AG08395 (cell line): ENCODE measurements at regions not wholly inside any gene's neighbourhood (a gene's known extent, or its start where the extent isn't known, plus 50 kb on each side); places are given as distances from the start of the nearest gene placed in this dataset.
"Not testable (repeated sequence)": the region's sequence is repeated elsewhere in the genome, so short reads cannot be mapped to it uniquely, and the experiment has no call there.

ENCODE experiments used
- DNase-seq: peaks from one replicate; pipeline ENCODE4 v3.0.0; 2012; ENCODE audit warnings: mixed read lengths, low spot score

DNA sequence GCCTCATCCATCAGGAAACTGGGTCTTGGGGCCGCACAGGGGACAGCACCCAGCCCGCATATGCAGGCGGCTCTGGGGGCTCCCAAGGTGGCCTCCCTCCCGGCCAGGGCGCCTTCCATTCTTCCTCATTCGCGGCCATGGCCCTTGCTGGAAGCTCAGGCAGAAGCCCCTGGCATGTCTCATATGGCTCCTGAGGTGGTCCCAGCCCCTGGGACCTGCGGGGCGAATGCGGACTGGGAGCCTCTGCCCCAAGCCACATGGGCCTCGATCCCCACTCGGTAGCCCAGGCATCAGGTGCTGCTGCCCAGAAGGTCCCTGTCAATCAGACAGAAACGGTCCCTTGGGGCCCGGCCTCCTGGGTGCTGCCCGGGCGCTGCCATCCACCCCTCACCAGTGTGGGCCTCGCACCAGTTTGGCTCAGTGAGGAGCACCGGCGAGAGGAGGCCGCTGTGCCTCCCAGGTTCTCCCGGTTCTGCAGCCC, 301.6 kb downstream of the TEX29 start:
- DNase-seq: no peak

GRCh38 chr13:111623208-111623607, 302.8 kb downstream of the TEX29 start:
- no peak for DNase-seq

DNA sequence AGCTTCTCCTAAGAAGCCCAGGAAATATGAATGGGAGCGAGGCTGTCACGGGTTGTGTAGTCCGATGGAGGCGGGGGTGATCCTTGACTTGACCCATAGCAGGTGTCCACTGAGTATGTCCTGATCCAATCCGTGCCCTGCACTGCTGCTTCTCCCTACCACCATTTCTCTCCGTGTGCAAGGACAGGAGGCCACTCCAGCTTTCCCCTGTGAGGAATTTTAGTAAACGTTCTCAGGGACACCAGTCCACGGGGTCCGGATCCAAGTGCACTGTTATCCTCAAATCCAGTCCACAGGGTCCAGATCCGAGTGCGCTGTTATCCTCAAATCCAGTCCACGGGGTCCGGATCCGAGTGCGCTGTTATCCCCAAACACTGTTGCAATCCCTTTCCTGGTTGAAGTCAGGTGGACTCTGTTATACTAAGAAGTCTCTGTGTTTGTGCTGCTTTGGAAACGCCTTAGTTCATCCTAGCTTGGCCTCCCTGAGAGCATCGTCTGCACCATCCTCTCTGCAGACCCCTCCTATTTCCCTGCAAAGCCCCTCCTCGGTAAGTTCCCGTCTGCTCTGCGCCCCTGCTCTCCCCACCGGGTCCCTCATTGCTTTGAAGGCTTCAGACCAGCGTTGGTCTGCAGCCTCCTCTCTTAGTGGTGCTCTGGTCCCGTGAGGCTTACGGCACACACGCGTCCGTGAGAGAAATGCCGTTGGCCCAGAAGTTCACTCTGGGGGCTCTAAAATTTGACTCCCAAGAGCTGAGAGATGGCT, 303.5 kb downstream of the TEX29 start:
- no peak for DNase-seq

DNA sequence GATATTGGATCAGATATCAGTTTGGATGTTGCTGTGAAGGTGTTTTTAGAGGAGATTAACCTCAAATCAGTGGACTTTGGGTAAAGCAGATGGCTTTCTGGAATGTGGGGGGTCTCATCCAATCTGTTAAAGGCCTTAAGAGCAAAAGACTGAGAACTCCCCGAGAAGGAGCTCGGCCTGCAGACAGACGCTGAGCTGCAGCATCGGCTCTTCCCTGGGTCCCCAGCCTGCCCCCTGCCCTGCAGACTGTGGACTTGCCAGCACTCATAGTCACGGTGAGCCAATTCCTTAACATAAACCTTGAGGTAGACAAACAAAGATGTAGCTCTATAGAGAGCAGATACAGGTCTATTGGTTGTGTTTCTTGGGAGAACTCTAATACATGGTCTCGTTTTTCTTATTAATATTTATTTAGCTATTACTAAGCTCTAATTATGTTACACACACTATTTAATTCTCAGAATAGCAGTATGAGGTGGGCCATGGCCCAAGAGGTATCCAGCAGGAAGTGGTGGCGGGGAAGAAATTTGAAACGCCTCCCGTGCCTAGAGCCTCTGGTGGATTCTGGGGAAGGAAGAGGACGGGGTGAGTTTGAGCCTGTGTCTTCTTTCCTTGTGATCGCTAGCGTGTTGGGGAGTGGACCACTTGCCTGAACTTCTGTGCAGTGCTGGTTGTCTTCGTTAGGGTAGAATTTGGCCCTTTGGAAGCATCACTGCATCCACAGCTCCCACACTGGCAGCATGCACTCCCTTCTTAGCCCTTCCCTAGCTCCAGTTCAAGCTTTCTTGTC, 305.3 kb downstream of the TEX29 start:
- no peak for DNase-seq

DNA sequence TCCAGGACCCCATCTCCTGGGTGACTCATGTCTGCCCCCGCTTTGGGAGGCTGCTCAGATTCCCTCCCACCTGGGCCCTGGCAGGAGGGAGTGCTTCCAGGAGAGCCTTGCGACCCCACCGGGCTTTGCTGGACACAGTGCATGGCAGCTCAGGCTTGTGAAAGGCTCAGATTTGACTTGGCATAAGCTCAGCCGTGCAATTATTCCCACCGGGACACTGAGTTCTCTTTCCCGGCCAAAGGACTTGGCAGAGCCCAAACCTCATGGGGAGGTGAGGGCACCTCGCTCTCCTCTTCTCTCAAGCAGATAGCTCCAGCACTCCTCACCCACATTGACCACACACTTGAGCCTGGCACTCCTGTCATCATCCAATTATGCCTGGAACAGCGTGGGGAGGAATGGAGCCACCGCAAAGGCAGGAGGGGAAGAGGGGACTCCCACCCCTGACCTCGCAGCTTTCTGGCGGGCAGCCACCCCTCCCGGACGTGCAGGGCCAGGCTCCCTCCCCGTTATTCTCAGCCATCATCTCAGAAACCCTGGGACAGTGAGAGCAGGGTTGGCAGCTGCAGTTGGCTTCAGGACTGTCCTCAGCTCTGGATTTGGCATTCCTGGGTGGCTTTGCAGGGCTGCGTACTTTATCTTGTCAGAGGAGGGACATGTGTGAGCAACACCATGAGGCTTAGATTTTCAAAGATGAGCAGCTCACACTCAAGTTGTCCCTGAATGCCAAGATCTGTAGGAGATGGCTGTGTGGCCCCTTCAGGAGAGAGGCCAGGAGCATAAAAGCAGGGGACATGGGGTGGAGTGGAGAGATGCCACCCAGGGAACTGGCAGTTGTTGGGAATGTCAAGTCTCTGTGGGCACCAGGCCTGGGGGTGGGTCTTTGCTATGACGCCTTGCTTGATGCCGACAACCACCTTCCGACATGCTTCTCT, 306.2 kb downstream of the TEX29 start:
- no peak for DNase-seq

DNA sequence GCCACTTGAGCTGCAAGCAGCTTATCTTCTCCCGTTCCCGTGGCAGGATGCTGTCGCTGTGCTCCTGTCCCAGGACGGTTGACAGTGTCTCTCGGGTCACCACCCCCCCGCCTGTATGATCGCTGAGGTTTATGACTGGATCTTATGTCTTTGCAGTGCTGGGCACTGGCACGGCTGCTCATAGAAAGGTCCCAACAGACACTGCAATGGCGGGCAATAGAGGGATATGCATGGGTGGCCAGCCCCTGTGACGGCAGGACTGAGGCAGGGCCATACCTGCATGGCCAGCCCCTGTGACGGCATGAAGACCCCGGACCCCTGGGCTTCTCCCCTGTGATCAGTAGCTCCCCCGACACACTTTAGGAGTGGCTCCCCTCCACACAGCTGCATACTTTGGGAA, 307.2 kb downstream of the TEX29 start:
- DNase-seq: no peak

- DNase-seq: no peak
These were observed 308.6 kb downstream of the TEX29 start for GRCh38 chr13:111629016-111629415.

GRCh38 chr13:111629457-111629856, 309.0 kb downstream of the TEX29 start:
- no peak for DNase-seq

DNA sequence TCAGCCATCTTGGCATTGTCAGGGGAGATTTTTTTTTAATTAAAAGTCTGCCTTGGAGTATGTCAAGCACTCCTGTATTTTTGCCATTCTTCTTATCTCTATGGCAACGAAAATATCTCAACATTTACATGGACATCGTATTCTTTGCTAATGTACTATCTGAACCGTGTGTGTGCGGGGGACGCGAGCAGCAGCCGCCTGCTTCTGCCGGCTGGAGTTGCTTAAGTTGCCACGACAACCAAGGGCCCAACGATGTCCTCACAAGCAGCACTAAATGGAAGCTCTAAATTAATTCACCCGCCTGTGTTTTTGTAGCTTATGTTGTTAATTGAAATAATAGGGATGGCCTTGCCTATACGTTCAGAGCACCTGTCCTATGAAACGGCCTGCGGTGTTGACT, 309.5 kb downstream of the TEX29 start:
- DNase-seq: no peak

- DNase-seq: no peak
These were observed 310.0 kb downstream of the TEX29 start for GRCh38 chr13:111630406-111630805.

DNA sequence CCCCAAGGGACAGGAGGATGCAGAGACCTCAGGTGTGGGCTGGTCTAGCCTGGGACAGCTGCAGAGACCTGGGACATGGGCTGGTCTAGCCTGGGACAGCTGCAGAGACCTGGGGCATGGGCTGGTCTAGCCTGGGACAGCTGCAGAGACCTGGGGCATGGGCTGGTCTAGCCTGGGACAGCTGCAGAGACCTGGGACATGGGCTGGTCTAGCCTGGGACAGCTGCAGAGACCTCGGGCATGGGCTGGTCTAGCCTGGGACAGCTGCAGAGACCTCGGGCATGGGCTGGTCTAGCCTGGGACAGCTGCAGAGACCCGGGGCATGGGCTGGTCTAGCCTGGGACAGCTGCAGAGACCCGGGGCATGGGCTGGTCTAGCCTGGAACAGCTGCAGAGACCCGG, 310.8 kb downstream of the TEX29 start:
- not testable (repeated sequence) for DNase-seq

DNA sequence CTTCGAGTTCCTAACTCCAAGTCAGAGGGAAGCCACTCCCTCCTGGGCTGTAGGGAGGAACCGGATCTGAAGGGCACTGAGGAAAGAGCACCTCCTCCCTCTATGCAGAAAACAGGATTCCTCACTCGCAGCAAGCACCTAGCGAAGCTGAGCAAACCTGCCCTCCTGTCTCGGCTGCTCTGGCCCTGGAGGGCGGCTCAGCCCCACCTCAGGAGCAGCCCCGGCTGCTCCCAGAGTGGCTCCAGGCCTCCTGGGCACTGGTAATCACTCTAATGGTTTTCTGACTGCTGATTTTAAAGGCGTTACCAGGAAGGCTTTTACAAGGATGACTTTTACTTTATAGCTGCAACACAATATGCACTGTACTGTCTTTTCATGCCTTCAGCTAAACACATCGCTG, 312.5 kb downstream of the TEX29 start:
- no peak for DNase-seq

- DNase-seq: no peak
These were observed 313.0 kb downstream of the TEX29 start for GRCh38 chr13:111633401-111633800.

DNA sequence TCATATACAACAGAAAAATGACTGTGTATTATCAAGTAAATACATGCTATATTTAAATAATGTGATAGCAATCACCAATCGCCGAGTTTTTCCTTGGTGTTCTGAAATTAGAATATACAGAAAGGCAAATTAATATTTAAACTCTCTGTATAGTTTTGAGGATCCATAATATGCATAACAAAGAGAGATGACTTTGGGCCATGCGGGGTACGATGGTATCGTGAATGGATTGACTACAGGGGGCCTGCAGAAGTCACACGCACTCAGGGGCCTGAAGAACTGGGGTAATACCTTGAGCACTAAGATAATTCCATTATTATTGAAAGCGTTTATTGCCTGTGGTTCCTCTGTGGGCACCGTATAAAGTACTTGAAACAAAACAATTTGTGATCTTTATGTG, 314.0 kb downstream of the TEX29 start:
- DNase-seq: no peak

- no peak for DNase-seq
These were observed 315.8 kb downstream of the TEX29 start for GRCh38 chr13:111636271-111636670.

- DNase-seq: no peak
These were observed 316.4 kb downstream of the TEX29 start for GRCh38 chr13:111636804-111637203.

DNA sequence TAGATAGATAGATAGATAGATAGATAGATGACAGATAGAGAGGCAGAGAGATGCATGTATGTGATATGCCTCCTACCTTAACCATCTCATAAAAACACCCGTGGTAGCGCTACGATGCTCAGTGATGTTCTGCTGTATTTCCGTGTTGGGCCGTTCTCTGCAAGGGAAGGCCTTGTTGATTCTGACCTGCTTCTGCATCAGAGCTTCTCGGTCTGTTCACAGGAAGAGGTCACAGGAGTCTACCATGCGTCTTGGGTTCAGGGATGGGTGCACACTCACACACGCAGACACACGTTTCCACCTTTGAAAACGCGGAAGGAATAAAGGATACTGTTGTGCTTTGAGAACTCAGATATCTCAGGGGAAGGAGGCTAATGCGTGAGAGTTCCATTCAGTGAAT, 316.9 kb downstream of the TEX29 start:
- no peak for DNase-seq

DNA sequence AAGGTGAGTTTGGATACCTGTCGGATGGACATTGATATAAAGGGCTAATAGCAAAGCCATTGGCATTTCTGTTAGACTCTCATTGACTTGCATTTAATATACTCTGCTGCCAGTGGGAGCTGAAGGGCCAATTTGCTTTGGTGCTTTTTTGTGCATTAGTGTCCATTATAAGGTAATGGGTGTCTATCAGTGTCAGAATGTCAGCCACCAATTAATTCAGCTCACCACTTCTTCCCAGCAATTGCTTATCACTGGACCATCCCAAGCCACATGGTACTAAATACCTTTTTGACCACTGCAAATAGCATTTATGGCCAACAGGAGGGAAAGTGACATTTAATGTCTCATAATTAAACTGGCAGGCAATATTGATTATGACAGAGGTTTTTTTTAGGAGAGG, 317.8 kb downstream of the TEX29 start:
- no peak for DNase-seq

DNA sequence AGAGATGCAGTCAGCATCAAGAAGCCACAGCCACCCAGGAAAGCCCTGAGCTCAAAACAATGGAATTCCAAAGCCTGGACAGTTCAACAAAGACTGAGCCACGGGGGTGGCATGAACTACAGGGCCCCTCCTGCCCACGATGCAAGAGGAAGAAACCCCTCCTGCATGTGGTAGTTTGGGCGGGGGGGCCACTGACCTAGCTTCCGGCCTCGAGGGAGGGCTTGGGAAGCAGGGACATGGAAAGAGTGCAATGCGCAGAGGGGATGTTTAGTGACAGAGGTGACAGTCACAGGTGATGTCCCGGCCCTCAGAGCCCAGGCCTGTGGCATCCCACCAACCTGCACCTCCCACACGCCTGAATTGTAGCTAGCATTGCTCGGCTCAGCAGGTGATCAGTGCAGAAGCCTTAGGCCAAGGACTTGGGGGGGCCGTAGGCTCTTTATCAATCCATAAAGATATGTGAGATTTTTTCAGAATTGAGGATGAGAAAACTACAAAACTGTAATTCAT, 318.8 kb downstream of the TEX29 start:
- DNase-seq: no peak

GRCh38 chr13:111640006-111640405, 319.6 kb downstream of the TEX29 start:
- DNase-seq: no peak

DNA sequence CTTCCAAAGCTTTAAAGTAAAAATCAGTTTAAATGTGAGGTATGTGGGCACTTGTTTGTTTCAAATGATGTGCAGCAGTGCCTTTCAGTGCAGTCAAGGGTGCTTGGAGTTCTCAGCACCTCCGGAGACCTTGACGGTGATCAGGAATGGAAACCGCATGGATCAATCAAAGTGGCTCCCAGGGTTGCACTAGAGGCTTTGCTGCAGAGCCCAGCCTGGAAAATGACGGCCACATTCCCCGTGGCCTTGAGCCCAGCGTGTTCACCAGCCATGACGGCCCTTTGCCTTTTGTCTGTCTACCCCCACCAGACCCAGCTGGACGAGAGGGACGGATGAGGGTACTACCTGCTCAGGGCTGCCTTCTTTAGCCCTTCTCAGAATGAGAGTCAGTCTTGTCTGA, 320.0 kb downstream of the TEX29 start:
- DNase-seq: no peak

DNA sequence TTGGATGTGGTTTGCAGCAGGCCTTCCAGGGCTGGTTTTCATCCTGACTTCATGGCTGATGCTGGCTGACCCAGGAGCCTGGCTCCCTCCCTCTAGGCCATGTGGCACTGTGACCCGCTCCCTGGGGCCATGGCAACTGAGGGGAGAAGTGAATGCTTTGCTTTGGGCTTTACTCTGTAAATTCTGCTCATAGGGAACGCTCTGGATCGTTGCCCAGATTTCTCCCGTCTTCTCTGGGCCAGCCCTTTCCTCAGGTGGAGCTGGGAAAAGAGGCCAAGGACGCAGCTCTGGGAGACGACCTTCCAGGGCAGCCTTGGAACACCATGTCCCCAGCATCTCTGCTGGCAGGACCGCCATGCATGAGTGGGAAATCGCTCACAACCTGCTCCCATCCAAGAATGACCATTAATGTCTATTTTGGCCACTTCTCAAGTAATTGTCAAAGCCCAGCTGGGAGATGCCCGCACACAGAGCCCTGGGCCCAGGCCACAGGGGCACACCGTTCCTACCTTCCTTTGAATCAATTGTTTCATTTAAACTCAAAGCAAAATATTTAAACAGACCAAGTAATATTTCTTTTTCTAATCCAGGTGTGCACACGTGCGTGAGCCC, 321.8 kb downstream of the TEX29 start:
- DNase-seq: no peak
